ENCODE measurements at regions not wholly inside any gene's neighbourhood (a gene's known extent, or its start where the extent isn't known, plus 50 kb on each side); places are given as distances from the start of the nearest gene placed in this dataset.
"Not testable (repeated sequence)": the region's sequence is repeated elsewhere in the genome, so short reads cannot be mapped to it uniquely, and the experiment has no call there.

DNA sequence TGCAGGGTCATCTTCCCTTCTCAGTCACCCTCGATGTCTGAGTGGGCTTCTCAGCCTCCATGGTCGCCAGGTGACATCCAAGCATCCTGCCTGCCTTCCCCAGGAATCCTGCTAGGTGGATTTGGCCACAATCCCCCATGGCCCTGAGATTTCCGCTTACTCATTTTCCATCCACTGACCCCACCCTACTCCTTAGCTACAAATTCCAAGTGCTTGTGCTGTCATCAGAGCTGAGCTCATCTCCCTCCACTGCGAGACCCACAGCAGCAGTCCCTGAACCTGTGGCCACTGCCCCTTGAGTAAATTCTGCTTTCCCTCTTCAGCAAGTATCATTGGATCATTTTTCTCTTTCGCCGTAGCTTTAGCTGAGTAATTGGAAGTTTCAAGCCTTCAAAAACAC lies 90.5 kb upstream of the ANKRD10 start:
- DNase-seq: no peak

DNA sequence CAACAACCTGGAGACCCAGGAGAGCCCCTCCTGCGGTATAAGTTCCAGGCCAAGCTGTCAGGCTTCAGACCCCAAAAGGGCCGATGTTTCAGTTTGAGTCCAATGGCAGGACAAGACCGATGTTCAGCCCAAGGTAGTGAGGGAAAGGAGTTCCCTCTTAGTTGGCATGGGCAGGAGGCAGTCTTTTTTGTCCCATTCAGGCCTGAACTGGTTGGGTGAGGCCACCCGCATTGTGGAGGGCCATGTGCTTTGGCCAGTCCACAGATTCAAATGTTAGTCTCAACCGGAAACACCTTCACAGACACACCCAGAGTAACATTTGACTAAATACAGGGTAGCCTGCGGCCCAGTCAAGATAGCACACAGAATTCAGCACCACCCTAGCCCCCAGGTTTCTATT lies 89.6 kb upstream of the ANKRD10 start:
- DNase-seq: no peak

DNA sequence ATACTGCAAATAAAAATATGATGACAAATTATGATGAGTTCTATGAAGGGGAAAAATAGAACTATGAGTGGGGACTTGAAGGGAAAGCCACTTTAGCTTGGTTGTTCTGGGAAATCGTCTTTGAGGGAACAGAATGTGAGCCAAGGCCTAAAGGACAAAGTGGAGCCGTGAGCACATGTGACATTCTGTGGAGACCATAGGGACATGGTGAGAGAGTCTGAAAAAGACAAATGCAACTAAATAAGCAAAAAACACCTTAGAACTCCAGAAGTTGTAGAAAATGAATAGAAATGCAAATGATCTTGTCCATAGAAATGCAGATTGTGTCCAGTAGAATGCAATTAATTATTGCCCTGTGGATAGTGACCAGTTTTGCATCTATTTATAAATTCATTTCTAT lies 86.8 kb upstream of the ANKRD10 start:
- no peak for DNase-seq

DNA sequence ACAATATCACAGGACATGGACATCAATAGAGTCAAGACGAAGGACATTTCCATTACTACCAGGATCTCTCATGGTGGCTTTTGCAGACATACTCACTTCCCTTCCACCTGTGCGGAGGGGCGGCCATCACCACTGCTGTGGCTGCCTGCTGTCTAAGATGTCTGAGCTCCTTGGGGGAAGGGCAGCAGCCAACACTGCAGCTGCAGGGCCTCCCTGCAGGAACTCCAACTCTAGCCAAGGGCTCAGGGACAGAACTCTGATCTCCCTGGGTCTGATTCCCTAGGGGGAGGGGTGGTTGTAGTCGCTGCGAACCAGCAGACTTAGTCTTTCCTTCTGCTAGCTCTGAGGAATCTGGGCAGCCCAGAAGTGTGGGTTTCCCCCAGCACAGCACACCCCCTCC lies 78.9 kb upstream of the ANKRD10 start:
- DNase-seq: no peak

DNA sequence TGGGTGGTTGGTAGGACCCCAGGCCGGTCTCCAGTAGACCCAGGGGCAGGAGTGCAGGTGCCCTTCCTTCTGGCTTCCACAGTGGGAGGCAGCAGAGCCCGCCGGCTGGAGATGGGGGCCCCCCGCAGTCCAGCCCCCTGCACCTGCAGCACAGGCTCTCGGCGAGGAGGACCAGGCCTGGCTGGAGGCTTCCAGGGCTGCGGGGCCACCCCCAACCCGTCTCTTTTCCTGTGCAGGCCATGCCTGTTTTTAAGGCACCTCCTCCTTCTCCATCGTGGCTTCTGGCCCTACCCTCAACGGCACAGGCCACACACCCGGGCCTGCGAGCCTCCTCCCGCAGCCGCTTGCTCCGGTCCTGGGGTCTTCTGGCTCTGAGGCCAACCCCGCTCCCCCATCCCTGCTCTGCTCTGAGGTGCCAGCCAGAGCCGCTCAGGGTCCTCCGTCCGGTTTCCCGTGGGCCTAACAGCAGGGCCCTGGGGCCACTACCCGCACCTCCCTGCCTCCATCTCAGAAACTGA lies 77.2 kb upstream of the ANKRD10 start:
- DNase-seq: no peak

DNA sequence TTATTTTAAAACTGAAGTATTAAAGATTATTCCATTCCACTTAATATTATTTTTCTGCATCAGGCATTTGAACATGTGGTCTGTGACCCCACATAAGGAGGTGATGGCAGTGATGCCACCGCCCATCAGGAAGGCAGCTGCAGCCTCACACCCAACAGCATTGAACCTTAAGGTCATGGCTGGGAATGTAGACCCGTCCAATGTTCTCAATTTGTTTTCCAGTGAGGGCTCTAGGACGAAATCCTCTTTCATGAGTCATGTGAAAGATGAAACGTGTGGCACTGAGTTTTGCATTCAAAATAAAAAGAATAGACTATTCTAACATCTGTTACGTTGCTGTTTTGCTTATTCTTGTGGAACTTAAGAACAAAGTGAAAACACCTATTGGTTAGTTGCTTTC lies 74.5 kb upstream of the ANKRD10 start:
- DNase-seq: no peak

DNA sequence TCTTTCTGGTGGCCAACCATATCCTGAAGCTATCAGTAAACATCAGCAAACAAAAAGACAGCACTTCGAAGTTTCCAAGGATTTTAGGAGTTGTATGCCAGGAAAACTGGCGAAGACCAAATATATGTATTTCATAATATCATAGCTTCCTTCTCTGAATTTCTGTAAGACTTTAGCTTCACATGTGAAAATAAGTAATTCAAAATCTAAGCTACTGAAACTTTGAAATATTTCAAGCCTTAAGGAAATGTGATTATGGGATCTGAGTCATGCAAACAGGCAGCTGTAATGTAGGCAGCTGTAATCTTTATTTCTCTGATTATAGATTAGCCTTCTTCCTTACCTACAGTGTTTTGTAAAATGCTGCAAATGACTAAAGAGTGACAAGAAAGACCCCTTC lies 70.7 kb upstream of the ANKRD10 start:
- no peak for DNase-seq

DNA sequence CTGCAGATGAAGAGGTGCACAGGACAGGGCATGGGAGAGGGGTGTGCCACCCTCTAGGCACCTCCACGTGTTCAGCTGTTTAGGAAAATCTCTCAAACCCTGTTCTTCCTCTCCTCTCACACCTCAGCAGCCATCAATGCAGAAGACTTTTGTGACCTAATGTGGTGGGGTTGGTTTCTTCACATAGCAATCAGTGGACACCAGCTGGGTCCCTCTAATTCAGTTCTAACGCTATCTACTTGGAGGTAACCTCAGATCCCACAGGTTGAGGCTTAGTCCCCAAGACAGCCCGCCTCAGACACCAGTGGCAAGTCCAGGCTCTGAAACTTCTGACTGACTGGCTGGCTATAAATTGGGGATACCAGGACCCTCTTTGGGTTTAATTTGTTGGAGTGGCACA lies 69.9 kb upstream of the ANKRD10 start:
- DNase-seq: no peak

DNA sequence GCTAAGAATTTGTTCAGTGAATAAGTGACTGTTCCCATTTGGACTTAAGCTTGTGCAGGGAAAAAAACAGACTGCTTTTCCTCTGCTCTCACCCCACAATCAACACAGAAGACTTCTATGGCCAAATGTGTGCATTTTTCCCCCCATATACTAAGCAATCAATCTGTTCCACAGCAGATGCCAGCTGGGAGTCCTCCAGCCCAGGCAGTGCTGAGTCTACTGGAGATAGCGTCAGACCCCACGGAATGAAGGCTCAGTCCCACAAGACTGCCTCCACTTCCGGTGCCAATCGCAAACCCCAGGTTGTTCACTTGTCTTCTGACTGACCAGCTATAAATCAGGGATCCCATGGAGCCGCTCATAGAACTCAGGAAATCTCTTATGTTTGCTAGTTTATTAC lies 69.5 kb upstream of the ANKRD10 start:
- no peak for DNase-seq

DNA sequence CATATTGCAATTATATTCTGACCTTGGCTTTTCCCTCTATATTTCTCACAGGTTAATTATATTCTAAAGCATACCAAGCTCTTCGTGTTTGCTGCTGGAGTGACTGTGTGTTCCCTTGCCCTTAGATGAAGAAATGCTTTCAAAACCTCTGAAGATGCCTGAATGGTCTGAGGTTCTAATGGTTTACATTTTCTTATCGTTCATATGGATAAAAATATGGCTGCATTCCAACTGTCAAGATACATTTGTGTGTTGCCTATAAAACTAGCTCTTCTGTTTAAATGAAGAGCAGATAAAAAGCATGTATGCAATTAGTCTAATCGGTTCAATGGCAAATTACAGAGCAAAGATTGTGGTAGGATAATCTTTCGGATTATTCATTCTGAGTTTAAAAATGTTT lies 68.4 kb upstream of the ANKRD10 start:
- no peak for DNase-seq

DNA sequence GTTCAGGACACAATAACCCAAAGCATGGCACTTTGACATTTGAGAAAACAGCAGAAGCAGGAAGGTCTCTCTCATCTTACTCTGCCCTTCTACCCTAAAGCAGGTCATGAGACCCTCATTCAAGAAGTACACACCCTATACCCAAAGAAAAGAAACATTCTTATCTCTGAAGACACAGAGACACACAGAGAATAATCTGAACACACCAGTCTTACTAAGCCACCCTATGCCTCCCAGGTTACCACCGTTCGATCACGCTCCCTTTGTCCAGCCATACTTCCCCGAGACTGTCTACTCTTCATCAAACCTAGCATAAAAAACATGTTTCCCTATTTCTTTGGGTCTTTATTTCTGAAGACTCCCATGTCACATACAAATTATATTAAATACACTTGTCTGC lies 66.5 kb upstream of the ANKRD10 start:
- no peak for DNase-seq

DNA sequence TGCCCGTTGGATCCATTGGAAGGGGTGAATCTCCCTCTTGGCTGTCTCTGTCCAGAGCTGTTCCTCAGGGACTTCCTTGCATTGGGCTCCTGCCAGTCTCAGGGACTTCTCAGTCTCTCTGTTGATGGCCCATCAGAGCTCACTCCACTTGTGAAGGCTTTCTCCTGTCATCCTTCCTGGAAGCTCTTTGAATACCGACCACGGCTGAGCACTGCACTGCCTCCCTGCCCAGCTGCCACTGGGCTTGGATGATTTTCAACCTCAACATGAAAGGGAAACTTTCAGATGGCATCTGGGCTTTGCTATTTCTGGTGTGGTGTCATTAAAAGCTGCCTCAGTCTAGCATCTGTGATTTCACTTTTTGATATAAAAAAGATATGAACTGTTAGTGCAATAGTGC lies 66.1 kb upstream of the ANKRD10 start:
- DNase-seq: no peak

DNA sequence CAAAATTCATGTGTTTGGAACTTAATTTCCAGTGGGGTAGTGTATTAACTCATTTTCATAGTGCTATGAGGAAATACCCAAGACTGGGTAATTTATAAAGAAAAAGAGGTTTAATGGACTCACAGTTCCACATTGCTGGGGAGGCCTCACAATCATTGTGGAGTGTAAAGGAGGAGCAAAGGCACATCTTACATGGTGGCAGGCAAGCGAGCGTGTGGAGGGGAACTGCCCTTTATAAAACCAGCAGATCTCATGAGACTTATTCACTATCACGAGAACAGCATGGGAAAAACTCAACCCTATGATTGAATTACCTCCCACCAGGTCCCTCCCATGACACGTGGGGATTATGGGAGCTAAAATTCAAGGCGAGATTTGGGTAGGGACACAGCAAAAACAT lies 64.3 kb upstream of the ANKRD10 start:
- DNase-seq: not testable (repeated sequence)

DNA sequence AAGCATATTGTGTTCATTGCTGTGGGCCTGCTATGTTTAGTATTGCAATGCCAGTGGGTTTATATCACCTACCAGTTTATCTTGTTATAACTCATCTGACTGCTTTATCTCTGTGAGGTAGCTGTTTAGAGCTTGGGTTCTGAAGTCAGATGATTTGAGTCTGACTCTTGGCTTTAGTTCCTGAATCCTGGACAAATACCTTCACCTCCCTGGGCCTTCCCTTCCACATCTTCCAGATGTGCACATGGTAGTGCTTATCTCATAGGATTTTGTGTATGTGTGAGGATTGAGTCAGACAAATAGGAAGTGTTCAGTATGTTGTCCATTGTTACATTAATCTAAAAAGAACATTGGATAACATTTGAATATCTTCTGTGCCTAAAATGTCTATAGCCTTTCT lies 63.5 kb upstream of the ANKRD10 start:
- no peak for DNase-seq

DNA sequence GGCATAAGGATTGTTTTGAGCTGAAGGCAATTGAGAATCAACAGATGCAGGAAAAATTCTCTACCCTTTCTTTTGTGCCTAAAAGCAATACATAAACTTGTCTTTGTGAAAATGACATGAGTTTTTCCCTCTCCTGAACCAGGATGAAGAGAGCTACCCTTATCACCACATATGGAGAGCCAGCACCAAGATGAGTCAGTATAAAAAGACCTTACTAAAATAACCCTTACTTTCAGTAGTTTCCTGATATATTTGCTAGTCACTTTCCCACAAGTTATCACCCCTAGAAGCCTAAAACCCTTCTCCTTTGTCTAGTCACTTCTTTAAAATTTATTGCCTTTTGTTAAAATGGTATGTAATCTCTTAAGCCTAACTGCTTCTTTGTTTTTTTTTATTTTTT lies 61.9 kb upstream of the ANKRD10 start:
- DNase-seq: no peak

DNA sequence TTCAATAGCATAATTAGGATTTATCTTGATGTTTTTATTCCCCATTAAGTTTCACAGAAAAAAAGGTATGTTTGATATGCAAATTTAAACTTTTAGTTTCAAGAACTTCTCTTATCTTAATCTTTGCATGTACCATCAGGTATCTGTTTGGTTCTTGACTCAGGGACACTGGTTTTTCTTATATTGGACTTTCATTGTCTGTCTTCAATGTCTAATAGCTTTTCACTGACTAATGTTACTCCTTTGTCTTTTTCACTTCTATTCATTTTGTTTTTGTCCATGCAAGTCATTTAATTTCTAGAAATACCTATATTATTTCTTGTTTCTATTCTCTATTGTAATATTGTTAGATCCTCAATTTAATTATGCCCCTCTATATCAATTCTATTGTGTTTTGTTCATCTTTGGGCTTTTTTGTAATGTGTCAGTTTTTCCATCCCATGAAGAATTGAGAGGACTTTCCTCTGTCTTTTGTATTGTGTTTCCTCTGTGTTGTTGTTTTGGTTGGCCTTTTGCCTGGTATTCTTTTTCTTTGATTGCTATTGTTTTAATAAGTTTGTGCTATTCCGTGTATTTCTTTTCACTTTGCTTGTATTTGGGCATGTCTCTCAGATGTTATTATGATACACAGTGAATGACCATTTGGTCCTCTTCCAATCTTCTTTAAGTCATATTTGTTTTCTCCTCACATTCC lies 58.3 kb upstream of the ANKRD10 start:
- DNase-seq: no peak

DNA sequence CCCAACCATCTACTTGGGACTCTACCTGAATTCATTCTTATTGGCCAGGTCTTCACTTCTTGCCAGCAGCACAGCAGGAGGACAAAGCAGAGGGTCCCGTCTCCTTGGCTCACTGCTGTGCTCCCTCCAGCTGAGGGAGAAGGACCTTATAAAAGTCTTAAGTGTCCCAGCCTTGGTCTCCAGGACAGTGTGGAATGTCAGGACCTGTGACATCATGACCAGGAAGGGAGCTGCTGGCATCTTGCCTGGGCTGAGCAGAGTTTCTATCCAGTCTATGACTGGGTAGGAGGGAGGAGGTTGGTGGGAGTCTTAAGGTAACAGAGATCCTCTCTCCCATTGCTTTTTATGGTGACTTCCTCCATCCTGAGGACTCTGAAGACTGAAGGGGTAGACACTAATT lies 56.6 kb upstream of the ANKRD10 start:
- no peak for DNase-seq

DNA sequence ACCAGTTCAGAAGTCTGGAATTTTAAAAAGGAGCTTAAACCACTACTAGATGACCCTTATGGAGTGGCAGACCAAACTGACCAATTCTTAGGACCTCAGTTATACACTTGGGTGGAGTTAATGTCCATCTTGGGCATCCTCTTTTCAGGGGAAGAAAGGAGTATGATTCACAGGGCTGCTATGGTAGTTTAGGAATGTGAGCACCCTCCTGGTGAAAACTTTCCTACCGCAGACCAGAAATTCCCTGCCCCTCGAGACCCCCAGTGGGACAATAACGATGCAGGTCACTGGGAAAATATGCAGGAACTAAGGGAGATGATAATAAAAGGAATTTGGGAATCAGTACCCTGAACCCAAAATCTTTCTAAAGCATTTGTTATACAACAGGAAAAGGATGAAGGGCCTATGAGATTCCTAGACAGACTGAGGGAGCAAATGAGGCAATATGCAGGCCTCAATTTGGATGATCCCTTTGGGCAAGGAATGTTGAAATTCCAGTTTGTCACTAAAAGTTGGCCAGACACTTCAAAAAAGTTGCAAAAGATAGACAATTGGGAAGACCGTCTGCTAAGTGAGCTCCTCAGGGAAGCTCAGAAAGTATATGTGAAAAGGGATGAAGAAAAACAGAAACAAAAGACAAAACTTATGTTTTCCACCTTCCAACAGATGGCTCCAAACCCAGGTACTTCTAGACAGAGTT lies 52.4 kb upstream of the ANKRD10 start:
- DNase-seq: not testable (repeated sequence)

DNA sequence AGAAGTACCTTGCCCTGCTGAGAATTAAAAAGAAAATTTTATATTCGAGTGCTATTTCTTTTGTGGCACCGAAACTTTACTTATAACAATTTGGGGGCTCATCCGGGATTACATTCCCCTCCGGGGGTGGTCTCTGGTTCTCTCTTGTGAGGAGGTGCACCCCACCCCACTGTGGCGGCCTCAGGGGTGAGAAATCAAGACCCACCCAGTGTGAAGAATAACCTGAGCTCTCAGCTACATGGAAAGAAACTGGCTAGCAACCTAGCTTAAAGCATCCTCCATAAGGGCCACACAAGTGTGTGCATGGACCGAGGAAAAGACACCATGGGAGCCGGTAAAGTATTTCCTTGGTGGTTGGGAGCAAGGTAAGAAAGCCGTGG lies 50.9 kb upstream of the ANKRD10 start:
- no peak for DNase-seq

DNA sequence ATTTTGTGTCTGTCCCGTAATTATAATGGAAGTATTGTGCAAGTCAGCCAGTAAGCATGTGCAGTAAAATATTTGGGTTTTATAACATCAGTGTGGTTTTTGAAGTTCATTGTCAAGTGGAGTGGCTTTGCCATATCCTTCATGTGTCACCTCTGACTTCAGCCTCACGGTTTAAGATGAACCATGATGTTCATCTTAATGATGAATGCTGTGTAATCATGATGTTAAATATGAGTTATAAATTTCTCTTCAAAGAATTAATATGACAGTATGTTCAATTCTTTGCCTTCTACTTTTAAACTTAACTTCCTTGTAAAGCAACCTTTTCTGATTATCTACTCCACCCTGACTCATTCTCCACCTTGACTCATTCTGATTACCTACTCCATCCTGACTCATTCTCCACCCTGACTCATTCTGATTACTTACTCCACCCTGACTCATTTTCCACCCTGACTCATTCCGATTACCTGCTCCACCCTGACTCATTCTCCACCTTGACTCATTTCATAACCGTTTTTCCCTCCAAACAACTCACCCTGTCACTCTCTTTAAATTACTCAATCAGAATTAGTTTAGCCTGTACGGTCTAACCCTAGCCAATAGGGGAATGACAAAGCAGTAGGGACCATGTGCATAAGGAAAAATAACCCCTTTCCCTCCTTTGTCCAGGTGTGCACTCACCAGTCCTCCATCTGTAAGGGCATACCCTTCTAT lies 50.3 kb upstream of the ANKRD10 start:
- DNase-seq: peak in 1 of 4 experiments; percentile 8
